Keratinocyte (primary cell): ENCODE measurements at regions not wholly inside any gene's neighbourhood (a gene's known extent, or its start where the extent isn't known, plus 50 kb on each side); places are given as distances from the start of the nearest gene placed in this dataset.

Source experiments
- DNase-seq: peaks from one replicate; pipeline ENCODE4 v3.0.0-alpha.2; 2011; ENCODE audit warnings: low read depth, missing footprints, low spot score
- FAIRE-seq: peaks from 2 replicates; lab custom pipeline; 2011; peaks lifted over from hg19 to GRCh38; lab: Jason Lieb, UNC
- H2AFZ ChIP-seq: 2 replicates; pipeline ENCODE4 v1.6.0; 2012; ENCODE audit warnings: low read length, control low read depth, inconsistent platforms; ENCODE audit not compliant: control insufficient read depth
- H3K27ac ChIP-seq: 2 replicates; pipeline ENCODE4 v1.5.1; 2011; ENCODE audit warnings: low read length; ENCODE audit not compliant: control insufficient read depth, insufficient read depth
- H3K27me3 ChIP-seq: 3 replicates; pipeline ENCODE4 v1.6.0; 2011; ENCODE audit warnings: low read length; ENCODE audit not compliant: control insufficient read depth, insufficient read depth; ENCODE audit errors: extremely low read depth
- H3K36me3 ChIP-seq, 2 experiments: 2 replicates in 1 of 2; 3 replicates in 1 of 2; pipeline ENCODE4 v1.5.1; 2011; ENCODE audit warnings: low read length in 2 of 2, mild to moderate bottlenecking in 1 of 2; ENCODE audit not compliant: control insufficient read depth in 2 of 2, insufficient read depth in 2 of 2; ENCODE audit errors: extremely low read depth in 1 of 2
- H3K4me1 ChIP-seq: 3 replicates; pipeline ENCODE4 v1.5.1; 2011; ENCODE audit warnings: low read length; ENCODE audit not compliant: control insufficient read depth, insufficient read depth; ENCODE audit errors: extremely low read depth
- H3K4me2 ChIP-seq: 3 replicates; pipeline ENCODE4 v1.6.0; 2011; ENCODE audit warnings: low read depth, low read length; ENCODE audit not compliant: control insufficient read depth, insufficient read depth; ENCODE audit errors: extremely low read depth
- H3K4me3 ChIP-seq, 3 experiments: fragments of 200-600 bp in 1 of 3; sonication (generic) in 1 of 3; 2 replicates in 2 of 3; 3 replicates in 1 of 3; pipeline ENCODE4 v1.5.1; 2011 to 2016; ENCODE audit warnings: low read length in 3 of 3, mild to moderate bottlenecking in 3 of 3, control low read depth in 2 of 3, inconsistent platforms in 1 of 3, low read depth in 1 of 3, mixed read lengths in 1 of 3, mixed run types in 1 of 3, moderate library complexity in 1 of 3; ENCODE audit not compliant: control insufficient read depth in 2 of 3, insufficient read depth in 2 of 3; ENCODE audit errors: extremely low read depth in 1 of 3
- H3K79me2 ChIP-seq: 2 replicates; pipeline ENCODE4 v1.6.0; 2012; ENCODE audit warnings: low read length; ENCODE audit not compliant: control insufficient read depth, insufficient read depth
- H3K9ac ChIP-seq: 3 replicates; pipeline ENCODE4 v1.6.0; 2011; ENCODE audit warnings: low read length; ENCODE audit not compliant: control insufficient read depth, insufficient read depth; ENCODE audit errors: extremely low read depth
- H3K9me1 ChIP-seq: 3 replicates; pipeline ENCODE4 v1.6.0; 2011; ENCODE audit warnings: low read length; ENCODE audit not compliant: control insufficient read depth, insufficient read depth; ENCODE audit errors: extremely low read depth
- H3K9me3 ChIP-seq: 2 replicates; pipeline ENCODE4 v1.5.1; 2012; ENCODE audit warnings: low read depth, low read length; ENCODE audit not compliant: control insufficient read depth
- H4K20me1 ChIP-seq: 3 replicates; pipeline ENCODE4 v1.6.0; 2011; ENCODE audit warnings: low read length; ENCODE audit not compliant: control insufficient read depth, insufficient read depth; ENCODE audit errors: extremely low read depth
- CTCF ChIP-seq, 3 experiments: IDR thresholded peaks in 1 of 3; conservative IDR thresholded peaks in 1 of 3; optimal IDR thresholded peaks in 1 of 3; 2 replicates in 2 of 3; 3 replicates in 1 of 3; pipeline versions ENCODE3 to v1.5.1; 2011; ENCODE audit warnings: low read length in 3 of 3, mild to moderate bottlenecking in 3 of 3, moderate library complexity in 2 of 3, control low read depth in 1 of 3, inconsistent platforms in 1 of 3; ENCODE audit not compliant: insufficient read depth in 2 of 3; ENCODE audit errors: extremely low read depth in 1 of 3
- EZH2 ChIP-seq: IDR thresholded peaks from one replicate; pipeline ENCODE4 v1.6.1; 2012; ENCODE audit warnings: inconsistent platforms, mild to moderate bottlenecking, low read length, moderate library complexity
- dilution Hi-C: fragments of 300-500 bp; cut with MboI; formaldehyde crosslinking; loops from one replicate; pipeline ENCODE4 v1.7.0; 2020; ENCODE audit warnings: low sequenced_read_pairs; ENCODE audit not compliant: extremely low pct_ligation_motif_present

- H3K36me3 ChIP-seq = no peaks in the 10 kb centered on the region
- H3K9ac ChIP-seq = no peak overlapping the region
- no peak overlapping the region for H3K4me2 ChIP-seq
- dilution Hi-C loops = no loop called here
- no peaks in the 10 kb centered on the region for H4K20me1 ChIP-seq
- H3K4me3 ChIP-seq = no peak overlapping the region
- no peaks in the 10 kb centered on the region for H3K9me3 ChIP-seq
- H3K4me1 ChIP-seq = no peaks in the 10 kb centered on the region
- peaks cover 5% of the 10 kb centered on the region for H3K27me3 ChIP-seq
- H2AFZ ChIP-seq = no peak overlapping the region
- no peak overlapping the region for H3K27ac ChIP-seq
- DNase-seq (no peak), FAIRE-seq (no peak)
- H3K79me2 ChIP-seq = no peaks in the 10 kb centered on the region
- H3K9me1 ChIP-seq = no peaks in the 10 kb centered on the region
- TF ChIP-seq EZH2 (no peak), CTCF (optimal IDR thresholded peaks at IDR 0.05 in 1 of 3, IDR thresholded peaks at IDR 0.05 in 1 of 3, conservative IDR thresholded peaks at IDR 0.05 in 1 of 3; ENCODE audit: extremely low read depth in 1 of 3, insufficient read depth in 2 of 3, low read length in 3 of 3) (no peak)
Observed at GRCh38 chr16:51839727-51840462, 688.8 kb upstream of the SALL1 start.

DNA sequence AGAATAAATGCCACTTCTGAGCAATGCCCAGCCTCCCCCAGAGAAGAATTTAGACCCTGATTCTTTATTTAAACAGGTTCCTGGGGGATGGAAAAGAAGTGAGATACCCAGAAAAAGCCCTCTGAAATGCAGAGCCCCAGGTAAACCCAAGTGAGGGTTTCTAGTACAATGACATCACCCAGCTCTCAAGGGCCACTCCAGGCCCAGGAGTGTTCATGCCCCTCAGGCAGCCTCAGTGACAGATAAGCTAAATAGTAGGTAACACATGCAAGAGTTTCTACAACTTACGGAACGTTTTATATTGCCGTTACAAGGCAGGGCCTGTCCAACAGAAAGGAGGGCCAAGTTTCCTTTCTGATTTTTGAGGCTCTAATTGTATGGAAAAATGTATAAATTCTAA is 683.7 kb upstream of the SALL1 start:
- dilution Hi-C loops = no loop called here
- Histone ChIP-seq H3K4me1 (no peaks in the 10 kb centered on the region), H2AFZ (no peak overlapping the region), H4K20me1 (no peaks in the 10 kb centered on the region), H3K4me3 (no peak overlapping the region), H3K9me1 (no peaks in the 10 kb centered on the region), H3K9ac (no peak overlapping the region), H3K27ac (no peak overlapping the region), H3K9me3 (no peaks in the 10 kb centered on the region), H3K4me2 (no peak overlapping the region), H3K36me3 (no peaks in the 10 kb centered on the region), H3K79me2 (no peaks in the 10 kb centered on the region), H3K27me3 (no peaks in the 10 kb centered on the region)
- no peak for DNase-seq
- FAIRE-seq = no peak
- TF ChIP-seq EZH2 (no peak), CTCF (optimal IDR thresholded peaks at IDR 0.05 in 1 of 3, IDR thresholded peaks at IDR 0.05 in 1 of 3, conservative IDR thresholded peaks at IDR 0.05 in 1 of 3; ENCODE audit: extremely low read depth in 1 of 3, insufficient read depth in 2 of 3, low read length in 3 of 3) (no peak)
